Fibroblast of the aortic adventitia (primary cell): ENCODE measurements at regions not wholly inside any gene's neighbourhood (a gene's known extent, or its start where the extent isn't known, plus 50 kb on each side); places are given as distances from the start of the nearest gene placed in this dataset.
A peak's percentile ranks its signal among the peaks of the same experiment; 100 is the strongest.

ENCODE experiments used
- DNase-seq: peaks from one replicate; pipeline ENCODE4 v3.0.0-alpha.2; 2010; ENCODE audit warnings: low read depth
- H3K4me3 ChIP-seq: 2 replicates; pipeline ENCODE4 v1.5.1; 2011; ENCODE audit warnings: low read depth, mild to moderate bottlenecking, control low read depth, low read length, moderate library complexity
- CTCF ChIP-seq: IDR thresholded peaks from 2 replicates; pipeline ENCODE4 v1.5.1; 2011; ENCODE audit warnings: mild to moderate bottlenecking, low read length, control low read depth, inconsistent platforms; ENCODE audit not compliant: insufficient read depth

GRCh38 chr7:18400275-18400674 is 95.3 kb upstream of the HDAC9 start:
- no peak for TF ChIP-seq CTCF
- no peak for DNase-seq
- no peak overlapping the region for H3K4me3 ChIP-seq

GRCh38 chr7:18400726-18401125 is 94.8 kb upstream of the HDAC9 start:
- H3K4me3 ChIP-seq: no peak overlapping the region
- no peak for DNase-seq
- TF ChIP-seq CTCF: no peak

- DNase-seq: no peak
- H3K4me3 ChIP-seq: no peak overlapping the region
- TF ChIP-seq CTCF: no peak
Measured at GRCh38 chr7:18401757-18402156, 93.8 kb upstream of the HDAC9 start.

GRCh38 chr7:18402488-18403183 is 92.9 kb upstream of the HDAC9 start:
- peak; percentile 68 for DNase-seq
- TF ChIP-seq CTCF: no peak
- H3K4me3 ChIP-seq: no peak overlapping the region

- TF ChIP-seq CTCF: no peak
- H3K4me3 ChIP-seq: no peak overlapping the region
- DNase-seq: no peak
Measured at GRCh38 chr7:18405726-18406125, 89.8 kb upstream of the HDAC9 start.

- H3K4me3 ChIP-seq: no peak overlapping the region
- TF ChIP-seq CTCF: no peak
- DNase-seq: no peak
Measured at GRCh38 chr7:18407385-18407784, 88.2 kb upstream of the HDAC9 start.

- no peak overlapping the region for H3K4me3 ChIP-seq
- DNase-seq: peak; percentile 94
- TF ChIP-seq CTCF: no peak
Measured at GRCh38 chr7:18408461-18408860, 87.1 kb upstream of the HDAC9 start.
